KG1 (cell line): ENCODE measurements at regions not wholly inside any gene's neighbourhood (a gene's known extent, or its start where the extent isn't known, plus 50 kb on each side); places are given as distances from the start of the nearest gene placed in this dataset.

Experiments
- DNase-seq: peaks from one replicate; lab custom pipeline; 2025; lab: John Stamatoyannopoulos, UW

- no peak for DNase-seq
These were observed 52.2 kb upstream of the SPACA1 start for GRCh38 chr6:87995461-87995860.

DNA sequence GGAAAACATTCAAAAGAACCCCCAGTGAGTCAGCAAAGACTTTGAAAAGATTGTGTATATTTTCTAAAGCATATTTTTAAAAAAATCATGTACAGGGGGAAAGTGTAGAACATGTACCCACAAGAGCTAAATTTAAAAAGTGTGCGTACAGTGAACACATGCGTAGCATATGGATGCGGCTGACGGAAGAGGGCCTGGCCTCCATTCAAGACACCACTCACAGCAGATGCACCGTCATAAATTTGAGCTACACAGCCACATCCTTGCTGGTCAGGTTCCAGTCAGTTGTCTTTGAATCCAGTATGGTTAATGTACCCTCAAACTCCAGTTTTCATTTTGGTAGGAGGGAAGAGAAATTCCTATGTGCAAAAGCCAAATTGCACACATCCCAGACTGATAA is 54.3 kb upstream of the SPACA1 start:
- no peak for DNase-seq

- no peak for DNase-seq
These were observed 56.8 kb upstream of the SPACA1 start for GRCh38 chr6:87990871-87991270.

DNA sequence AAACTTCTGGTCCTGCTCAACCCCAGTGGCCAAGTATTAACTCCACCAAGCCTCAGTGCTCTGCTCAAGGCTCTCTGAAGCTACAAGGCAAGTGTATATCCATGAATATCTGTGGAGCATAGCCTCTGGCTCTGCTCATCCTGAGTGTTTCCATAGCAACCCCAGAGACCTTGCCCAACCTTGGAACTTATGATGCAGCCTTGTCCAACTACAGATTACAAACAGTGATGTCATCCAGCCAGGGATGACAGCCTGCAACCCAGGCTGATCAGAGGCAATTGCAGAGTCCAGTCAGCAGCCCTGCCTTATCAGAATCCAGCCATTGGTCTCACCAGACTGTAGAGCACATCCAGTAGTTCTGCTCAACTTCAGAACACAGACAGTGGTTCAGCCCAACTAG is 65.5 kb upstream of the SPACA1 start:
- DNase-seq = no peak

- no peak for DNase-seq
These were observed 67.9 kb upstream of the SPACA1 start for GRCh38 chr6:87979737-87980136.

GRCh38 chr6:87976616-87977015 is 71.0 kb upstream of the SPACA1 start:
- DNase-seq = no peak

- no peak for DNase-seq
These were observed 72.1 kb upstream of the SPACA1 start for GRCh38 chr6:87975561-87975960.

GRCh38 chr6:87972279-87972678 is 75.4 kb upstream of the SPACA1 start:
- no peak for DNase-seq

DNA sequence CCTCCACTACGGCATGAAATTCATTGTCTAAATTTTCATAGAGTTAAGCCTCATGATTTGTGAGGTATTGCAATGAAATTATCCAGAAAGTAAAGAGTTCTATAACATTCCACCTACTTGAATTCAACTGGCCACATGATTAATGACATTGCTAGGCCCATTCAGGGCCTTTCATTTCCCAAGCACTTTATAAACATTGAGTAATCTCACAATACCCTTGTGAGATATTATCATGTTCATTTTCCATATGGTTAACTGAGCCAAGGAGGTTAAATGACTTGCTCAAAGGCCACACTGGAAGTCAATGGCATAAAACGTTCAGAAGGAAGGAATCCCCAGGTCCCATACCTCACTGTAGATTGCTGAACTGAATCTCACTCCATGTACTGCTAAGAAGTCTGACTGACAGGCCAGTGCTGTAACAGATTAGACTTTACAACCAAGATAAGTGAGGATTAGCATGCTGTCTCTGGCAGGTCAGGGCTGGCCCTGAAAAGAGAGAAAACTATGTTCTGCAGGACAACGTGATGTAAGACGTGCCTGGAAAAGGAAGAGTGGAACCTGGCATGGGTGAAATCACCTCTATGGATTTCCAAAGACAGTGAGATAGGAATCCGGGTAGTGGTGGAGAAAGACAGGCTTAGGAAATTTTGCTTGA is 75.9 kb upstream of the SPACA1 start:
- DNase-seq = no peak

- no peak for DNase-seq
These were observed 79.0 kb upstream of the SPACA1 start for GRCh38 chr6:87968435-87969278.

GRCh38 chr6:87965806-87966205 is 81.8 kb upstream of the SPACA1 start:
- DNase-seq = no peak

DNA sequence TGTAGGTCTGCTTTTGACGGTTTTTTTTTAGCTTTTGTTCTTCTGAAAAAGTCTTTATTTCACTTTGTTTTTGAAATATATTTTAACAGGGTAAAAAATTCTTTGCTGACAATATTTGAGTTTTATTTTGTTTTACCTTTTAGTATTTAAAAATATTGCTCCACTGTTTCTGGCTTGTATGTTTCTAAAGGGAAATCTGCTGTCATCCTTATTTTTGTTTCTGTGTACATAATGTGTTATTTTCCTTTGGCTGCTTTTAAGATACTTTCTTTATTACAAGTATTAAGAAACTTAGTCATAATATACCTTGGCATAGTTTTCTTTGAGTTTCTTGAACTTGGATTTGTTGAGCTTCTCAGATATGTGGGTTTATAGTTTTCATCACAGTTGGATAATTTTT is 88.6 kb upstream of the SPACA1 start:
- DNase-seq = no peak

DNA sequence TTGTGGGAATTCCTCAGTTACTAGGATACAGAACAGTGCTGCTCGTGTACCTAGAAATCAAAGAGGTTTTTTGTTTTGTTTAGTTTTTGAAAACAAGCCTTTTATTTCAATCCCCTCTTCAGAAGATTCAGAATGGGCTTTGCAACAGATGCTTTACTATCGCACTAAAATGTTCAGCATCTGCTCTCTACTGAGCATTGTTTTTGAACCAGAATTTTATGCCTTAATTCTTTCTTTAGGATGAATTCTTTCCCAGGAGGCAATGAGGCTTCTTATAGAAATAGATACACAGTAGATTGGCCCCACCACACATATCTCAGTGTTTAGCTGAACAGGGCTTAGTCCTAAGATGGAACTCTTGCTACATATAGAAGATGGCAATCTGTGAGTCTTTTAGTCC is 95.9 kb upstream of the SPACA1 start:
- DNase-seq = no peak

GRCh38 chr6:87950614-87951013 is 97.0 kb upstream of the SPACA1 start:
- no peak for DNase-seq

DNA sequence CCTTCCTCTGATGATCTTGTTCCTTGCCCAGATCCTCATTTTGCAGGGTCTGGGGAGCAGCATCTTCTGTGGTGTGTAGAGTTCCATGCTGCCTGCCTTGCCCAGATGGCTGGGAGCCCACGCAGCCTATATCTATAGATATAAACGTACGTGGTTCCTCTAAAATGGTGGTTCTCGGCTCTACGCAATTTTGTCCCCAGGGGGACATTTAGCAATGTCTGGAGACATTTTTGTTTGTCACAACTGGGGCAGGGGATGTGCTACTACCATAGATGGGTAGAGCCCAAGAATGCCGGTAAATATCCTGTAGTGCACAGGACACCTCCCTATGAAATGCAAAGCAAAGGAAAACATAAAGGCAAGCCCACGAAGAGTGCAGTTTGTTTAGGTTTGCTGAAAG is 98.4 kb upstream of the SPACA1 start:
- no peak for DNase-seq

- no peak for DNase-seq
These were observed 101.0 kb upstream of the SPACA1 start for GRCh38 chr6:87946669-87947068.

DNA sequence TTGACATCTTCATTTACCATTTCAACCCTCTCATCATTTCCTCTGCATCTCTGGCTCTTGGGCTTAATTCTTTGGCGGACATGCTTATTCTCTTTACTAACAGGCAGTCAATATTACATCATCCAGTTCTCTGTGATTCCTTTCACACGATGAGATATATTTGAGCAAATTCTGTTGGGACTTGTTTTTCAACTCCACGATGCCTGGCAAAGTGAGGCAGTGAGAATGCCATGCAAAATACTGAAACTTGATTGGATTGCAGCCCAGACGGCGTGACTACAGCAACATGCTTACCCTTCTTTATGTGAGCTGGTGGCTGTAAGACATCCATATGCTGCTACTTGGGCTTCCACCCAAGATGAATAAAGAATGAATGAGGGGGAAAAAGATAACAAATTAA is 101.7 kb upstream of the SPACA1 start:
- no peak for DNase-seq

DNA sequence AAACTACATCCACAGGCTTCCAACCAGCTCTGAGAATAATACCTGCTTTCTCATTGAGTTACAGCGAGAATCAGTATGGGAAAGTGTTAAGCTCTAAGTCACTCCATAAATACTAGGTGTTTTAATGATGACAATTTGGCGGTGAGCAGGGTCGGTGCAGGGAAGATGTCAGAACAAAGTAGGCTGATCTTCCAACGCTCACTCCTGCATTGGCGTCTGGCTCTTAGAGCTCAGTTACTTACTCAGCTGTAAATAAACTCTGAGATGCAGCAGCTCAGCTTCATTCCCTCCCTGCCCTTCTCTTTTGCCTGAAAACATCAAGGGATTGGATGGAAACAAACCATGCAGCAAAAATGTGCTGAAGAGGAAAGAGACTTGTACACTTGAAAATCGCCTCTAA is 102.5 kb upstream of the SPACA1 start:
- no peak for DNase-seq

GRCh38 chr6:87944541-87944954 is 103.1 kb upstream of the SPACA1 start:
- no peak for DNase-seq

GRCh38 chr6:87943191-87943590 is 104.5 kb upstream of the SPACA1 start:
- DNase-seq = no peak

GRCh38 chr6:87941556-87942358 is 105.9 kb upstream of the SPACA1 start:
- no peak for DNase-seq

DNA sequence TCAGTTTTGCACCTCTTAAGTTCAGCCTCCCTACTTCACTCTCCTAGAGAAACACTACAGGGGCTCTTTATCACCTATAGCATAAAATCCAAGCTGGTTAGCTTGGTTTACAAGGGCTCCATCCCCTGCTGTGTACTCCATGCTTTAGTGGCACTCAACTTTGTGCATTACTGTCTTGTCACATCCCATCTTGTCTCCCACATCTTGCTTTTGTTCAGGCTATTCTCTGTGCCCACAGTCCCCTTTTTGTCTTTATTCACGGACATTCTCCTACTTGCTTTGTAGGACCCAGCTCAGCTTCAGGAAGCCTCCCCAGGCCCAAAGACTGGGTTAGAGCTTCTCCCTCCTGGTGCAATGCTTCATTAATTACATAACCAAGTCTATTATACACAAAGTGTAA is 107.9 kb upstream of the SPACA1 start:
- DNase-seq = no peak

- no peak for DNase-seq
These were observed 109.4 kb upstream of the SPACA1 start for GRCh38 chr6:87938287-87938686.
